T47D (cell line): ENCODE measurements at regions not wholly inside any gene's neighbourhood (a gene's known extent, or its start where the extent isn't known, plus 50 kb on each side); places are given as distances from the start of the nearest gene placed in this dataset.
A peak's percentile ranks its signal among the peaks of the same experiment; 100 is the strongest.
"Not testable (repeated sequence)": the region's sequence is repeated elsewhere in the genome, so short reads cannot be mapped to it uniquely, and the experiment has no call there.

Source experiments
- DNase-seq, 2 experiments: peaks; one replicate each; pipeline versions ENCODE4 v3.0.0 to v3.0.0-alpha.2; 2011 to 2012; ENCODE audit warnings: low read depth in 1 of 2, low spot score in 1 of 2
- in situ Hi-C: cut with HindIII; loops from 2 replicates; pipeline ENCODE4 v1.10.0; 2016; ENCODE audit warnings: low sequenced_read_pairs, low pct_unique_long_range_greater_than_20kb

DNA sequence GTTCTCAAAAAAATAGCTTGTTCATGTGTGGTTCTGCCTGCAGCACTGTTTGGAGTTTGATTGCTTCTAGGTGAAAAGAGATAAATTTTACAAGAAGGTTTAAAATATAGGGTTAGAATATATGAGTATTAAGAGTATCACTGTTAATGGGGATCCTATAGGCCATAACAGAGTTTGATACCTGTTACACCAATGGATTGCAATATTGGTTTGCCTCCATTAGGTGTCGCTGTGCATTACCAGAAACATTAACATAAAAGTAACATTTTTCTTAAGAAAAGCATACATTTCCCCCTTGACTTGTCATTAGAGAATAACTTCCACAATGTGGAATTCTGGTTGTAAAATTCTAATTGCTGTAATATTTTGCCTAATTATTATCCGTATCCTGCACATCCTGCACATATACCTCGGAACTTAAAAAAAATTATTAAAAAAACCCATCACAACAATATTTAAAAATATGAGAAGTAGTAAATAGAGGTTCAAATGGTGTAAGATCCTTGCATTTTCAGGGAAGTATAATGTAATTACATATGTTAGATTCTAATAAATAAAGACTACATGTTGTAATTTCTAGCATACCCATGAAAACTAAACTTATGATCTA is 63.0 kb downstream of the CYP4A11 start:
- peak in 1 of 2 experiments; percentile 35 for DNase-seq
- in situ Hi-C loops = not testable (repeated sequence)

GRCh38 chr1:46876093-46876492 is 65.2 kb downstream of the CYP4A11 start:
- DNase-seq, in situ Hi-C loops: not testable (repeated sequence)
